Activated gamma-delta T cell treated with Interleukin-2 at 50 U/mL for 16 hours (primary cell): ENCODE measurements at regions not wholly inside any gene's neighbourhood (a gene's known extent, or its start where the extent isn't known, plus 50 kb on each side); places are given as distances from the start of the nearest gene placed in this dataset.
"Not testable (repeated sequence)": the region's sequence is repeated elsewhere in the genome, so short reads cannot be mapped to it uniquely, and the experiment has no call there.

Source experiments
- DNase-seq: peaks from one replicate; pipeline ENCODE4 v3.0.0-alpha.2; 2020

DNA sequence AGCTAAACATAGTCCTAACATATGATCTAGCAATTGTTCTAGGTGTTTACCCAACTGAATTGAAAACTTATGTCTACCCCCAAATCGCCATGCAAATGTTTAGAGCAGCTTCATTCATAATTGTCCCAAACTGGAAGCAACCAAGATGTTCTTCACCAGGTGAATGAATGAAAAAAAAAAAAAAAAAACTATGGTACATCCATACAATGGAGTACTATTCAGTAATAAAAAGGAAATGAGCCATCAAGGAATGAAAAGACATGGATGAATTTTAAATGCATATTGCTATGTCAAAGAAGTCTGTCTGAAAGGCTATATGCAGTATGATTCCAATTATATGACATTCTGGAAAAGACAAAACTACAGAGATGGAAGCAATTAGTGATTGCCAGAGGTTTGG is 98.6 kb upstream of the ITPRID2 start:
- DNase-seq, result no peak

GRCh38 chr2:181798022-181798421 is 93.5 kb upstream of the ITPRID2 start:
- no peak for DNase-seq

GRCh38 chr2:181802300-181802699 is 89.2 kb upstream of the ITPRID2 start:
- not testable (repeated sequence) for DNase-seq

DNA sequence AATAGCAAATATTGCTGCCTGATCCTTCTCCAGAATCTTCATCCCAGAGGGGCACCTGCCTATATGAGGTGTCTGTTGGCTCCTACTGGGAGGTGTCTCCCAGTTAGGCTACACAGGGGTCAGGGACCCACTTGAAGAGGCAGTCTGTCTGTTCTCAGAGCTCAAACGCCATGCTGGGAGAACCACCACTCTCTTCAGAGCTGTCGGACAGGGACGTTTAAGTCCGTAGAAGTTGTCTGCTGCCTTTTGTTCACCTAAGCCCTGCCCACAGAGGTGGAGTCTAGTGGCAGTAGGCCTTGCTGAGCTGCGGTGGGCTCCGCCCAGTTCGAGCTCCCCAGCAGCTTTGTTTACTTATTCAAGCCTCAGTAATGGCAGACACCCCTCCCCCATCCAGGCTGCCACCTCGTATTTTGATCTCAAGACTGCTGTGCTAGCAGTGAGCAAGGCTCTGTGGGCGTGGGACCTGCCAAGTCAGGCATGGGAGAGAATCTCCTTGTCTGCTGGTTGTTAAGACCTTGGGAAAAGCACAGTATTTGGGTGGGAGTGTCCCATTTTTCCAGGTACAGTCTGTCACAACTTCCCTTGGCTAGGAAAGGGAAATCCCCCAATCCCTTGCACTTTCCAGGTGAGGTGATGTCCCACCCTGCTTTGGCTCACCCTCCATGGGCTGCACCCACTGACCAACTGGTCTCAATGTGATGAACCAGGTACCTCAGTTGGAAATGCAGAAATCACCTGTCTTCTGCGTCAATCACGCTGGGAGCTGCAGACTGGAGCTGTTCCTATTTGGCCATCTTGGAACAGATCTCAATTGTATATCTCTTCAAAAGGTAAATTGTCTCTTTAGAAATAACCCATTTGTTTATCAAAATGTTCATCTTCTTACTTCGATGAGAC is 87.4 kb upstream of the ITPRID2 start:
- not testable (repeated sequence) for DNase-seq

DNA sequence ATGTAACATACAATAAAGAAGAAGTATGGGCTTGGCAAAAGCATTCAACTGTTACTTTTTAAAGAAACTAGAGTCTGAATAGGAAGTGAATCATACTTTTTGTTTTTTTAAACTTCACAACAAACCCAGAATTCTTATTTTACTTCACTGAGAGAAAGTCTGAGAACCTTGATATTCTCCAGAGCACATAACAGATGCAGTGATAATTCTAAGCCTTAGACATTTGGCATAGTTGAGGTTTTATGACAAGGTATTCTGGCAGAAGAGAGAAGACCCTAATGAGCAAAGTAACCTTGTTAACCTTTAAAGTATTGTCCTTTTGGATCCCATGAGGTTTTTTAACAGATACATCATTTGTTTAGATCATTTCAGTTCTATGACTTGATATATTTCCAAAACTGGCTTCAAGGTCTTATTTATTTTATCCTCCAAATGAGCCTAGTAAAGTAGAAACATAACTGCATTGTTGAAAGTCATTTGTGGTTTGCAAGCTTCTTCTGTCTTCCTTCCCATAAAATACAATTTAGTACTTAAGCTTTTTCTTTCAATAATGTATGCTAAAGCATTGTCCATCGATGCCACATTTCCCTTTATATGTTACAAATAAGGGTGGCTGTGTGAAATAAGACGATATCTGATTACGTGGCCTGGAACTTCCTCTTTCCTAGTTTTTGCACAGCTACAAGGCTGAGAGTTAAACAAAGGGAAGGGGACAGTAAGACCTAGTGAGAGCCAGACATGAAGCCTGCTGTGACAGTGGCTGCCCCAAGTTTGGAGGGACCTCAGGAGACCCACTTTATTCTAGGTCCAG is 86.1 kb upstream of the ITPRID2 start:
- DNase-seq, result no peak

DNA sequence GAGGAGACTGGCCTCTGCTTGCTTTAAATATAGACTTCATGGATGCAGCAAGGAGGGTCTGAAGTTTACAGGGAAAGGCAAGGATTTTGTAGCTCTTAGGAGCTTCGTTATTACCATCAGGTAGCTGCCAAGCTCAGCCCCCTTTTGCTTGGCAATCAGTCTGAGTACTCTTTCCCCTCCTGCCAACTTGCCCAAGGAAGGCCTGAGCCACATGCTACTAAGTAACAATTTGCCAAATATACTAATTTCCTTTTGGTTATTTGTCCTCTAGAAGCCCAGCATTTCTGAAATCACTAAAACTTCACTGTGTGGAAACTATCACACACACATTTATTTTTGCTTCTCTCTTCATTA is 85.5 kb upstream of the ITPRID2 start:
- DNase-seq, result no peak

GRCh38 chr2:181807526-181807925 is 84.0 kb upstream of the ITPRID2 start:
- DNase-seq, result no peak

DNA sequence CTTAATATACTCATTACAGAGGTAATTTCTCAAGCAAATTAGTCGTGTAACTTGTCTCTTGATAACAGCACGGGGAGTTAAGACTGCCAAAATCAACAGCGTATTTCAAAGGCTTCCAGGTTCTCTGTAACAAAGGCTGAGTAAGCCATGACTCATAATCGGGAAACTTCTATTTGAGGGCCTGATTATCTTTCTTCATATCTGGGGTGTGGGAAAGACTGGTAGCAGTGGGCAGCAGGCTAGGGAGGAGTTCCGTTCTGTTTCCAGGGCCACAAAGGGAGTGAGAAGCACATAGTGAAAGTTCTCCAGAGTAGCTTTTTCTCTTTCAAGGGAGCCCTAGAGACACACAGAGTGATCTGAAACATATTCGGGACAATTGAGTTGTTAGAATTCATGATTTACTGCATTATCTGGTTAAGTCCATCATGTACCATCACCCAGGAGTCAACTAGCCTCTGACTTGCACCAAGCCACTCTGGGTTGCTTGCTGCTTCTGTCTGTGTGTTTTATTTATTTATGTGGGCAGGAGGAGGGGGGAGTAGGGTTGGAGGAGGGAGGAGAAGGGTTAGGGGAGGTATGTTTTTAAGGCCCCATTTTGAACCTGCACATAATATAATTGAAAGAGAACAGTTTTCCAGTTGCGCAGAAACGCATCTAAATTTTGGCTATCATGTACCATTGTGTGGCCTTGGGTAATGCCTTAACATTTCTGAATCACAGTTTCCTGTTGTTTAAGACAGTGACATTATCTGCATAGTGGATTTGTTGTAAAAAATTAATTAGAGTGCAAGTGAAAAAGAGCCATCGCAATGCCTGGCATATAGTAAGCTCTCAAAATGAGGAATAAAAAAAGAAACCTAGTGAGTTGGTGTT is 80.5 kb upstream of the ITPRID2 start:
- no peak for DNase-seq

DNA sequence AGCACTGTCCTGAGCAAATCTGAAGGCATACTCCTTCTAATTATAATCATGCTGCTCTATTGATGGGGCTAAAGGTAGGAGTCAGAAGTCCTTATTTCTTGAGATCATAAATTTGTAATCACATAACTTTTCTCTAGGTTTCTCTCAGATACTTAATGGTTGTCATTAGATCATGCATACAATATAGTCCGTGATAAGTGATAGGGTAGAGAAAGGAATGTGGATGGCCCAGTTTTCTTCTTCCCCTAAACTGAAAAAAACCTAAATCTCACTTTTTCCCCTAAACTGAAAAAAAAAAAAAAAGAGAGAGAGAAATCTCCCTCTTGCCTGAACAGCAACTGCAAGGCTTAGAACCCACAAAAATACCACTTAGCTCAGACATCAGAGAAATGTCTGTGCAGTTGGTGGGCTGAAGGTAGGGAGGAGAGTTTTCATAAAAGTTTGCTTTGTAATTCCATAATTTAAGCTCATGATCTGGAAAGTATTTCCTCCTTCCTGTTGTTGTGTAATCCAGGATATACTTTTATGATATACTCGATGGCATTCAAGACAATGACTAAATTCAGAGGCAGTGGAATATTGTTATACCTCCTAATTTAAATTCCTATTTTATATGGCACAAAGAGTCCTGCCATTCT is 79.3 kb upstream of the ITPRID2 start:
- no peak for DNase-seq

DNA sequence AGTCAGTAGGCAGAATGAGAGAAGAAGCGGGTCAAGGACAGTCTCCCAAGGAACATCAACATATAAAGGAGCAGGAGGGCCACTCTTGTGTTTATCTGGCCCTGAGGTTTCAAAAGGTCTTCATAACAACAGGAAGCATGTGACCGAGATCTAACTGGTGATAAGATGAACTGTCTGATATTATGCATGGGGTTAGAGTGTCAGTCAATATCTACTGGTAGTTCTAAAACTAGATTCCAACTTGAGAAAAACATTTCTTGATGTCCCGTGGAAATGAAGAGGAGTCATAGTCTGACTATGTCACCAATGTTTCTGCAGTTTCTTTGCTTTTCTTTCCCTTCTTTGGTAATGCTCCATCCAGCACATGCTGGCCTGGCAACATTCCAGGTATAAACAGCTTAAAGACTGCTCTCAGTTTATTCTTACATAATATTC is 77.5 kb upstream of the ITPRID2 start:
- DNase-seq, result no peak

DNA sequence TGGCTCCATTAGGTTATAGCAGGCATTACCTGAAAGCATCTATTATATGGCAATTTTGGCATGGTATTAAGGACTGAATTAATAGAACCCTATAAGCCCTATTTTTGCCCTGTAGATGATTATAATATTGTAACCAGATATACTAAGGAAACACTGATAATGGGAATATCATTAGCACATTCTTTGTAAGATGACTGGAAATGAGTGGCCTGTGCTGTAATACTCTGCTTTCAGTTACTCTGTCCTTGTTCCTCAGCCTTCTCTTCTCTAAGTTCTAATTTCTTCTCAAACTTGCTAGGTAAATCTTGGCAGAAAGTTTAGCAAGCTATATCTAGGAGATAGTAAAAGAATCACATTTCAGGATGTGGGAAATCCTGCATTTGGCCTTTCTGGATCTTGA is 74.0 kb upstream of the ITPRID2 start:
- DNase-seq, result no peak

- DNase-seq, result no peak
Measured at GRCh38 chr2:181818058-181818680, 73.4 kb upstream of the ITPRID2 start.

GRCh38 chr2:181818840-181819239 is 72.7 kb upstream of the ITPRID2 start:
- no peak for DNase-seq

DNA sequence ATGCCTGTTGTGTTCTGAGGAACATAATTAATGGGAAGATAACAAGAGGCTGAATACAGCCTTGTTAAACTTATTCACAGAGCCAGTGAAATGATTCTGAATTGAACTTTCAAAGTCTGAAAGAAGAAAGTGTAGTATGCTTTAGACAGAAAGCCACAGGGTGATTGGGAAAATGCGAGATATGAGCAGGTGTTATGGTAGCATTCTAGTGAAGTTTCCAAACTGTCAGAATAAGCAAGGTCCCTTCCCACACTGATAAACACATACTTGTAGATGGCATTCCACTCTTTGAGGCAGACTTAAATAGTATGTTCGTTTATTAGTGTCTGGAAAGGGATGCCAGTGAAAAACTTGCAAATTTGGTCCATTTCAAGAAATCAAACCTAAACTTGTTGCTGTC is 70.5 kb upstream of the ITPRID2 start:
- no peak for DNase-seq

GRCh38 chr2:181822097-181822496 is 69.4 kb upstream of the ITPRID2 start:
- DNase-seq, result no peak

- DNase-seq, result no peak
Measured at GRCh38 chr2:181823405-181823804, 68.1 kb upstream of the ITPRID2 start.

DNA sequence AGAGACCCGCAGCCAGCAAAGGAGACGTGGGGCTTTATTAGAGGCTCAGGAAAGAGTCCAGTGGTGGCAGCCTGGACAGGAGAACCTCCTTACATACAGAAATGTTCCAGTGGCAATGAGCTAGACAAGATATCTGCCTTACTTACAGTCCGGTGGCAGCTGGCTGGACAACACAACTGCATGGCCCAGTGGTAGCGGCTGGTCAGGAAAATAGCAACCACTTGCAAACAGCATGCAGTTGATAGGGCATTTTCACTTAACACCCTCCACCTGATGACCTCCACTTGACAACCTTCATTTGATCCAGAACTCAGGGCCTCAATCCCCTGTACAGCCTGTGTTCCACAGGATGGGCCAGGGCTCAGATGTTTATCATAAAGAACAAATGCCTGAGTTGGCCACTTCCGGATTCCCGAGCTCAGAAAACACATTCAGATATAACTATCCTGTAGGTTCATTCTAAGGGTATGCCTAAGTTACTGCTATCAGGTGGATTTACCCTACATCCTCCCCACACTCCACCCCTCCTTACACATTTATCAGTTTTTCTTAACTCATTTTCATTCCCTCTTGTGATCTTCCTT is 63.3 kb upstream of the ITPRID2 start:
- DNase-seq, result no peak

- DNase-seq, result no peak
Measured at GRCh38 chr2:181829230-181829629, 62.3 kb upstream of the ITPRID2 start.

- DNase-seq, result no peak
Measured at GRCh38 chr2:181832015-181832414, 59.5 kb upstream of the ITPRID2 start.

DNA sequence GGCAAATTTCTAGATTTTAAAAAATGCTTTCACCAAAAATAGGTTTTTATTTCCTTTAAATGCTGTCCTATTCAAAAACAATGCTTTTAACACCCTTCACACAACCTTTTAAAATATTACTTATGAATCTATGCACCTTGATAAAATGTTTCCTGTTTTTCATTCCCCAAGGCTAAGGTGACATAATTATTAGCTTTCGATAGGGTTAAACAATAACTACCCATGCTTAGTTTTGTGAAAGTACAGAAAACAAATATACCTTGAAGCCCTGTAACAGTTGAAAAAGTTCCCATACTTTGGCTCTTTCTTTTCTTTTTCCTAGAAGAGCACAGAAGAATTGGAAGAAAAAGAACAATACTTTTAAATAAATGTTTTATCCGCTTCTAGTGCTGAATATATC is 54.9 kb upstream of the ITPRID2 start:
- DNase-seq, result no peak

GRCh38 chr2:181837563-181837962 is 54.0 kb upstream of the ITPRID2 start:
- no peak for DNase-seq

- DNase-seq, result no peak
Measured at GRCh38 chr2:181839811-181840210, 51.7 kb upstream of the ITPRID2 start.
